Suprapubic skin (tissue), 4 donors: ENCODE measurements at regions not wholly inside any gene's neighbourhood (a gene's known extent, or its start where the extent isn't known, plus 50 kb on each side); places are given as distances from the start of the nearest gene placed in this dataset.

Source experiments
- DNase-seq, 2 donors: peaks; one replicate each; pipeline ENCODE4 v3.0.0-alpha.2; 2019; ENCODE audit warnings: low spot score in 2 of 2
- H3K27ac ChIP-seq: fragments of 200-600 bp; sonication (generic); one replicate; pipeline ENCODE4 v1.5.1; 2019
- H3K27me3 ChIP-seq: fragments of 200-600 bp; sonication (generic); one replicate; pipeline ENCODE4 v1.5.1; 2019
- H3K36me3 ChIP-seq: fragments of 200-600 bp; sonication (generic); one replicate; pipeline ENCODE4 v1.5.1; 2019
- H3K4me1 ChIP-seq: fragments of 200-600 bp; sonication (generic); one replicate; pipeline ENCODE4 v1.5.1; 2019
- H3K4me3 ChIP-seq: fragments of 200-600 bp; sonication (generic); one replicate; pipeline ENCODE4 v1.5.1; 2019; ENCODE audit warnings: mild to moderate bottlenecking
- H3K9me3 ChIP-seq: fragments of 200-600 bp; sonication (generic); one replicate; pipeline ENCODE4 v1.5.1; 2019
- EP300 ChIP-seq: sonication (generic); formaldehyde crosslinking; IDR thresholded peaks from one replicate; pipeline ENCODE4 v1.6.1; 2017; ENCODE audit warnings: antibody characterized with exemption
- POLR2A ChIP-seq, 2 donors: fragments of 450-650 bp; IDR thresholded peaks; one replicate each; pipeline ENCODE4 v1.6.1; 2017; ENCODE audit warnings: antibody characterized with exemption in 2 of 2, mild to moderate bottlenecking in 2 of 2, moderate library complexity in 2 of 2
- POLR2AphosphoS5 ChIP-seq, 3 donors: sonication (generic); formaldehyde crosslinking; IDR thresholded peaks; one replicate each; pipeline ENCODE4 v1.6.1; 2017; ENCODE audit warnings: antibody characterized with exemption in 3 of 3
- WGBS: methylation state at CpG from one replicate; pipeline ENCODE4 v1.1.5; 2018; 5-methylcytosine and 5-hydroxymethylcytosine counted together
- TF ChIP-seq, protein P1 (sequence below), 2 donors: fragments of 200-600 bp in 1 of 2; fragments of 450-650 bp in 1 of 2; sonication (generic) in 1 of 2; IDR thresholded peaks; one replicate each; pipeline ENCODE4 v1.5.1; 2016 to 2019; ENCODE audit warnings: antibody characterized with exemption in 2 of 2, mild to moderate bottlenecking in 1 of 2, moderate library complexity in 1 of 2

- Histone ChIP-seq H3K27me3 (no peaks in the 10 kb centered on the region), H3K4me1 (peaks cover 13% of the 10 kb centered on the region), H3K9me3 (no peaks in the 10 kb centered on the region), H3K36me3 (no peaks in the 10 kb centered on the region), H3K4me3 (no peak overlapping the region), H3K27ac (no peak overlapping the region)
- DNase-seq: no peak
- 92% methylated on average over 3 of the region's 3 CpGs for WGBS
- TF ChIP-seq, protein P1, sequence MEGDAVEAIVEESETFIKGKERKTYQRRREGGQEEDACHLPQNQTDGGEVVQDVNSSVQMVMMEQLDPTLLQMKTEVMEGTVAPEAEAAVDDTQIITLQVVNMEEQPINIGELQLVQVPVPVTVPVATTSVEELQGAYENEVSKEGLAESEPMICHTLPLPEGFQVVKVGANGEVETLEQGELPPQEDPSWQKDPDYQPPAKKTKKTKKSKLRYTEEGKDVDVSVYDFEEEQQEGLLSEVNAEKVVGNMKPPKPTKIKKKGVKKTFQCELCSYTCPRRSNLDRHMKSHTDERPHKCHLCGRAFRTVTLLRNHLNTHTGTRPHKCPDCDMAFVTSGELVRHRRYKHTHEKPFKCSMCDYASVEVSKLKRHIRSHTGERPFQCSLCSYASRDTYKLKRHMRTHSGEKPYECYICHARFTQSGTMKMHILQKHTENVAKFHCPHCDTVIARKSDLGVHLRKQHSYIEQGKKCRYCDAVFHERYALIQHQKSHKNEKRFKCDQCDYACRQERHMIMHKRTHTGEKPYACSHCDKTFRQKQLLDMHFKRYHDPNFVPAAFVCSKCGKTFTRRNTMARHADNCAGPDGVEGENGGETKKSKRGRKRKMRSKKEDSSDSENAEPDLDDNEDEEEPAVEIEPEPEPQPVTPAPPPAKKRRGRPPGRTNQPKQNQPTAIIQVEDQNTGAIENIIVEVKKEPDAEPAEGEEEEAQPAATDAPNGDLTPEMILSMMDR (IDR thresholded peaks at IDR 0.05): no peak
- TF ChIP-seq POLR2A (IDR thresholded peaks at IDR 0.05) (no peak), POLR2AphosphoS5 (IDR thresholded peaks at IDR 0.05) (no peak), EP300 (no peak)
Observed at GRCh38 chr12:94089891-94090290, 58.5 kb upstream of the PLXNC1 start.

- DNase-seq: no peak
- WGBS: 75% methylated on average over 2 of the region's 2 CpGs
- no peak for TF ChIP-seq POLR2AphosphoS5 (IDR thresholded peaks at IDR 0.05)
- no peak for TF ChIP-seq EP300
- TF ChIP-seq, protein P1 (IDR thresholded peaks at IDR 0.05): no peak
- TF ChIP-seq POLR2A (IDR thresholded peaks at IDR 0.05): no peak
- Histone ChIP-seq H3K9me3 (no peaks in the 10 kb centered on the region), H3K36me3 (no peaks in the 10 kb centered on the region), H3K4me3 (no peak overlapping the region), H3K27me3 (no peaks in the 10 kb centered on the region), H3K27ac (no peak overlapping the region), H3K4me1 (peaks cover 13% of the 10 kb centered on the region)
Observed at GRCh38 chr12:94091624-94092023, 56.8 kb upstream of the PLXNC1 start.

GRCh38 chr12:94092516-94093241 is 55.7 kb upstream of the PLXNC1 start:
- no peak for DNase-seq
- peaks cover 13% of the 10 kb centered on the region for H3K4me1 ChIP-seq
- no peak overlapping the region for H3K4me3 ChIP-seq
- TF ChIP-seq EP300 (no peak), POLR2AphosphoS5 (IDR thresholded peaks at IDR 0.05) (no peak), POLR2A (IDR thresholded peaks at IDR 0.05) (no peak)
- TF ChIP-seq, protein P1 (IDR thresholded peaks at IDR 0.05): no peak
- H3K36me3 ChIP-seq: no peaks in the 10 kb centered on the region
- 45% methylated on average over 13 of the region's 13 CpGs for WGBS
- no peaks in the 10 kb centered on the region for H3K9me3 ChIP-seq
- no peaks in the 10 kb centered on the region for H3K27me3 ChIP-seq
- H3K27ac ChIP-seq: no peak overlapping the region

DNA sequence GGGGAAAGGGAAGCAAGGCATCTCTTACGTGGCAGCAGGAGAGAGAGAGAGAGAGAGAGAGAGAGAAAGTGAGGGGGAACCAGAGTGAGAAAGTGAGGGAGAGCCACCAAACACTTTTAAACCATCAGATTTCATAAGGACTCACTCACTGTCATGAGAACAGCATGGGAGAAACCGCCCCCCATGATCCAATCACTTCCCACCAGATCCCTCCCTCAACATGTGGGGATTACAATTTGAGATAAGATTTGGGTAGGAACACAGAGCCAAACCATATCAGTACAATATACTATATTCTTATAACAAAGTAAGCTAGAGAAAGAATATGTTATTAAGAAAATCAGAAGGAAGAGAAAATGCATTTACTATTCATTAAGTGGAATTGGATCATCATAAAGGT is 53.7 kb upstream of the PLXNC1 start:
- Histone ChIP-seq H3K4me3 (no peak overlapping the region), H3K9me3 (no peaks in the 10 kb centered on the region), H3K27me3 (no peaks in the 10 kb centered on the region), H3K27ac (no peak overlapping the region), H3K4me1 (peaks cover 17% of the 10 kb centered on the region), H3K36me3 (no peaks in the 10 kb centered on the region)
- TF ChIP-seq EP300: no peak
- TF ChIP-seq, protein P1 (IDR thresholded peaks at IDR 0.05): no peak
- TF ChIP-seq POLR2AphosphoS5 (IDR thresholded peaks at IDR 0.05): no peak
- TF ChIP-seq POLR2A (IDR thresholded peaks at IDR 0.05): no peak
- 84% methylated on average over 2 of the region's 2 CpGs for WGBS
- DNase-seq: no peak

GRCh38 chr12:94095618-94096017 is 52.8 kb upstream of the PLXNC1 start:
- Histone ChIP-seq H3K27ac (no peak overlapping the region), H3K36me3 (no peaks in the 10 kb centered on the region), H3K4me1 (peaks cover 27% of the 10 kb centered on the region), H3K4me3 (no peak overlapping the region), H3K9me3 (no peaks in the 10 kb centered on the region), H3K27me3 (no peaks in the 10 kb centered on the region)
- 76% methylated on average over 2 of the region's 2 CpGs for WGBS
- TF ChIP-seq, protein P1 (IDR thresholded peaks at IDR 0.05): no peak
- no peak for TF ChIP-seq EP300
- TF ChIP-seq POLR2A (IDR thresholded peaks at IDR 0.05): no peak
- TF ChIP-seq POLR2AphosphoS5 (IDR thresholded peaks at IDR 0.05): no peak
- DNase-seq: no peak
